Neural cell (in vitro differentiated cells): ENCODE measurements at regions not wholly inside any gene's neighbourhood (a gene's known extent, or its start where the extent isn't known, plus 50 kb on each side); places are given as distances from the start of the nearest gene placed in this dataset.

ENCODE experiments used
- H2AFZ ChIP-seq: fragments of 200-600, 300-800 bp; sonication (generic), shearing (Covaris generic); 2 replicates; pipeline ENCODE4 v1.6.0; 2014; ENCODE audit warnings: low read depth, mild to moderate bottlenecking, antibody characterized with exemption, low read length, moderate library complexity
- H3F3A ChIP-seq: fragments of 200-600 bp; shearing (Covaris generic); 2 replicates; pipeline ENCODE4 v1.6.1; 2016; ENCODE audit warnings: mild to moderate bottlenecking, moderate library complexity, mixed read lengths, antibody characterized with exemption, low read length; ENCODE audit not compliant: insufficient read depth, poor library complexity, severe bottlenecking
- H3K27ac ChIP-seq: fragments of 200-600, 300-800 bp; sonication (generic), shearing (Covaris generic); 2 replicates; pipeline ENCODE4 v1.5.1; 2014; ENCODE audit warnings: mild to moderate bottlenecking, low read length, moderate library complexity
- H3K27me3 ChIP-seq: fragments of 300-800, 200-600 bp; sonication (generic), shearing (Covaris generic); 2 replicates; pipeline ENCODE4 v1.6.0; 2014; ENCODE audit warnings: mild to moderate bottlenecking, low read depth, low read length, moderate library complexity; ENCODE audit not compliant: insufficient read depth
- H3K36me3 ChIP-seq: fragments of 300-800, 200-600 bp; sonication (generic), shearing (Covaris generic); 2 replicates; pipeline ENCODE4 v1.5.1; 2014; ENCODE audit warnings: mild to moderate bottlenecking, antibody characterized with exemption, low read length, moderate library complexity; ENCODE audit not compliant: insufficient read depth
- H3K4me2 ChIP-seq: fragments of 300-800, 200-600 bp; sonication (generic), shearing (Covaris generic); 2 replicates; pipeline ENCODE4 v1.6.0; 2014; ENCODE audit warnings: mild to moderate bottlenecking, low read length
- H3K4me3 ChIP-seq: fragments of 300-800, 200-600 bp; sonication (generic), shearing (Covaris generic); 2 replicates; pipeline ENCODE4 v1.5.1; 2014; ENCODE audit warnings: mild to moderate bottlenecking, low read length, moderate library complexity
- H3K79me2 ChIP-seq: fragments of 200-600 bp; shearing (Covaris generic); replicated peaks from 2 replicates; pipeline ENCODE4 v1.6.0; 2014; ENCODE audit warnings: mild to moderate bottlenecking, low read length, moderate library complexity; ENCODE audit not compliant: insufficient read depth
- H3K9ac ChIP-seq: fragments of 300-800, 200-600 bp; sonication (generic), shearing (Covaris generic); 2 replicates; pipeline ENCODE4 v1.6.1; 2016; ENCODE audit warnings: mild to moderate bottlenecking, low read length, mixed read lengths
- H3K9me2 ChIP-seq: fragments of 200-600 bp; shearing (Covaris generic); 2 replicates; pipeline ENCODE4 v1.6.1; 2016; ENCODE audit warnings: mild to moderate bottlenecking, low read length, mixed read lengths; ENCODE audit not compliant: insufficient read depth
- H3K9me3 ChIP-seq: fragments of 200-600, 300-800 bp; sonication (generic), shearing (Covaris generic); 2 replicates; pipeline ENCODE4 v1.6.1; 2016; ENCODE audit warnings: mild to moderate bottlenecking, mixed run types, low read length, moderate library complexity, mixed read lengths
- H4K20me1 ChIP-seq: fragments of 200-600 bp; shearing (Covaris generic); 2 replicates; pipeline ENCODE4 v1.6.1; 2016; ENCODE audit warnings: mild to moderate bottlenecking, mixed run types; ENCODE audit not compliant: insufficient read depth
- CTCF ChIP-seq: fragments of 450-650 bp; IDR thresholded peaks from 2 replicates; pipeline ENCODE4 v1.5.1; 2014; ENCODE audit warnings: antibody characterized with exemption, mild to moderate bottlenecking, moderate library complexity; ENCODE audit not compliant: poor library complexity, severe bottlenecking
- EP300 ChIP-seq: fragments of 450-650 bp; conservative IDR thresholded peaks from 2 replicates; pipeline ENCODE4 v1.6.1; 2014; ENCODE audit warnings: antibody characterized with exemption, mild to moderate bottlenecking, moderate library complexity; ENCODE audit not compliant: poor library complexity, severe bottlenecking
- EZH2 ChIP-seq: fragments of 200-600, 300-800 bp; shearing (Covaris generic), sonication (generic); IDR thresholded peaks from 2 replicates; pipeline ENCODE4 v1.6.1; 2014; ENCODE audit warnings: antibody characterized with exemption, low read length, borderline replicate concordance, mild to moderate bottlenecking; ENCODE audit not compliant: insufficient read depth, poor library complexity, severe bottlenecking
- MXI1 ChIP-seq: fragments of 450-650 bp; conservative IDR thresholded peaks from 2 replicates; pipeline ENCODE4 v1.6.1; 2014; ENCODE audit warnings: antibody characterized with exemption, mild to moderate bottlenecking; ENCODE audit not compliant: poor library complexity, severe bottlenecking
- POLR2AphosphoS5 ChIP-seq: IDR thresholded peaks from 2 replicates; pipeline ENCODE4 v1.6.1; 2012
- RAD21 ChIP-seq: fragments of 450-650 bp; conservative IDR thresholded peaks from 2 replicates; pipeline ENCODE4 v1.6.1; 2014; ENCODE audit warnings: antibody characterized with exemption, mild to moderate bottlenecking, moderate library complexity
- SMC3 ChIP-seq: fragments of 450-650 bp; conservative IDR thresholded peaks from 2 replicates; pipeline ENCODE4 v1.6.1; 2014; ENCODE audit warnings: antibody characterized with exemption, mild to moderate bottlenecking, moderate library complexity; ENCODE audit not compliant: poor library complexity
- TAF1 ChIP-seq: IDR thresholded peaks from 2 replicates; pipeline ENCODE4 v1.6.1; 2012; ENCODE audit warnings: low read depth
- TF ChIP-seq, protein P1 (sequence below): IDR thresholded peaks from 2 replicates; pipeline ENCODE4 v1.6.1; 2012; ENCODE audit warnings: borderline replicate concordance

- no peak overlapping the region for H3K4me2 ChIP-seq
These were observed 704.7 kb upstream of the ROBO1 start for GRCh38 chr3:80472459-80472858.

GRCh38 chr3:80470433-80470832 lies 702.6 kb upstream of the ROBO1 start:
- Histone ChIP-seq H2AFZ (no peak overlapping the region), H3K9me2 (no peaks in the 10 kb centered on the region), H3K4me2 (no peak overlapping the region), H3K79me2 (no peaks in the 10 kb centered on the region), H3K4me3 (no peak overlapping the region), H3K9me3 (no peaks in the 10 kb centered on the region), H3K9ac (no peak overlapping the region), H3K36me3 (no peaks in the 10 kb centered on the region), H4K20me1 (no peaks in the 10 kb centered on the region), H3K27ac (no peak overlapping the region), H3K27me3 (no peaks in the 10 kb centered on the region), H3F3A (no peaks in the 10 kb centered on the region)
- TF ChIP-seq POLR2AphosphoS5 (no peak), RAD21 (no peak)

More at GRCh38 chr3:80472459-80472858, 704.7 kb upstream of the ROBO1 start:
- Histone ChIP-seq H3K4me3 (no peak overlapping the region), H3K36me3 (no peaks in the 10 kb centered on the region), H3K9me2 (no peaks in the 10 kb centered on the region), H3K27ac (no peak overlapping the region), H4K20me1 (no peaks in the 10 kb centered on the region), H3K27me3 (no peaks in the 10 kb centered on the region), H3F3A (no peaks in the 10 kb centered on the region), H2AFZ (no peak overlapping the region), H3K9ac (no peak overlapping the region), H3K9me3 (no peaks in the 10 kb centered on the region), H3K79me2 (no peaks in the 10 kb centered on the region)
- no peak for TF ChIP-seq EZH2
- no peak for TF ChIP-seq EP300
- TF ChIP-seq, protein P1, sequence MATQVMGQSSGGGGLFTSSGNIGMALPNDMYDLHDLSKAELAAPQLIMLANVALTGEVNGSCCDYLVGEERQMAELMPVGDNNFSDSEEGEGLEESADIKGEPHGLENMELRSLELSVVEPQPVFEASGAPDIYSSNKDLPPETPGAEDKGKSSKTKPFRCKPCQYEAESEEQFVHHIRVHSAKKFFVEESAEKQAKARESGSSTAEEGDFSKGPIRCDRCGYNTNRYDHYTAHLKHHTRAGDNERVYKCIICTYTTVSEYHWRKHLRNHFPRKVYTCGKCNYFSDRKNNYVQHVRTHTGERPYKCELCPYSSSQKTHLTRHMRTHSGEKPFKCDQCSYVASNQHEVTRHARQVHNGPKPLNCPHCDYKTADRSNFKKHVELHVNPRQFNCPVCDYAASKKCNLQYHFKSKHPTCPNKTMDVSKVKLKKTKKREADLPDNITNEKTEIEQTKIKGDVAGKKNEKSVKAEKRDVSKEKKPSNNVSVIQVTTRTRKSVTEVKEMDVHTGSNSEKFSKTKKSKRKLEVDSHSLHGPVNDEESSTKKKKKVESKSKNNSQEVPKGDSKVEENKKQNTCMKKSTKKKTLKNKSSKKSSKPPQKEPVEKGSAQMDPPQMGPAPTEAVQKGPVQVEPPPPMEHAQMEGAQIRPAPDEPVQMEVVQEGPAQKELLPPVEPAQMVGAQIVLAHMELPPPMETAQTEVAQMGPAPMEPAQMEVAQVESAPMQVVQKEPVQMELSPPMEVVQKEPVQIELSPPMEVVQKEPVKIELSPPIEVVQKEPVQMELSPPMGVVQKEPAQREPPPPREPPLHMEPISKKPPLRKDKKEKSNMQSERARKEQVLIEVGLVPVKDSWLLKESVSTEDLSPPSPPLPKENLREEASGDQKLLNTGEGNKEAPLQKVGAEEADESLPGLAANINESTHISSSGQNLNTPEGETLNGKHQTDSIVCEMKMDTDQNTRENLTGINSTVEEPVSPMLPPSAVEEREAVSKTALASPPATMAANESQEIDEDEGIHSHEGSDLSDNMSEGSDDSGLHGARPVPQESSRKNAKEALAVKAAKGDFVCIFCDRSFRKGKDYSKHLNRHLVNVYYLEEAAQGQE, result no peak
- TF ChIP-seq CTCF, result no peak
- TF ChIP-seq TAF1, result no peak
- TF ChIP-seq MXI1, result no peak
- TF ChIP-seq RAD21, result no peak
- TF ChIP-seq POLR2AphosphoS5, result no peak
- TF ChIP-seq SMC3, result no peak

DNA sequence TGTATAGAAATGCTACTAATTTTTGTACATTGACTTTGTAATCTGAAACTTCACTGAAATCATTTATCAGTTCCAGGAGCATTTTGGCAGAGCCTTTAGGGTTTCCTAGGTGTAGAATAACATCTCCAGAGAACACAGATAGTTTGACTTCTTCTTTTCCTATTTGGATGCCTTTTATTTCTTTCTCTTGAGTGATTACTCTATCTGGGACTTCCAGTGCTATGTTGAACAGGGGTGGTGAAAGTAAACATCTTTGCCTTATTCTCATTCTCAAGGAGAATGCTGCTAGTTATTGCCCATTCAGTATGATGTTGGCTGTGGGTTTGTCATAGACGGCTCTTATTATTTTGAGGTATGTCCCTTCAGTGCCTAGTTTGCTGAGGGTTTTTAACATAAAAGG lies 697.9 kb upstream of the ROBO1 start:
- no peaks in the 10 kb centered on the region for H4K20me1 ChIP-seq
- no peaks in the 10 kb centered on the region for H3K79me2 ChIP-seq
- no peaks in the 10 kb centered on the region for H3K9me3 ChIP-seq
- H3K36me3 ChIP-seq, result no peaks in the 10 kb centered on the region
- H3K4me2 ChIP-seq, result no peak overlapping the region
- H3K4me3 ChIP-seq, result no peak overlapping the region
- no peaks in the 10 kb centered on the region for H3K9me2 ChIP-seq
- no peak overlapping the region for H3K9ac ChIP-seq
- H3K27me3 ChIP-seq, result no peaks in the 10 kb centered on the region
- no peak overlapping the region for H3K27ac ChIP-seq
- TF ChIP-seq, protein P1, result no peak
- H3F3A ChIP-seq, result no peaks in the 10 kb centered on the region
- no peak overlapping the region for H2AFZ ChIP-seq
